GM21576 (cell line): ENCODE measurements at regions not wholly inside any gene's neighbourhood (a gene's known extent, or its start where the extent isn't known, plus 50 kb on each side); places are given as distances from the start of the nearest gene placed in this dataset.
"Not testable (repeated sequence)": the region's sequence is repeated elsewhere in the genome, so short reads cannot be mapped to it uniquely, and the experiment has no call there.

Experiments used
- ATAC-seq: cut with Tn5 transposase; IDR thresholded peaks from one replicate; pipeline ENCODE4 v1.9.1; 2021; ENCODE audit warnings: mild to moderate bottlenecking, moderate library complexity; ENCODE audit not compliant: unreplicated experiment

GRCh38 chr6:80946402-80946801 lies 806.1 kb downstream of the TENT5A start:
- no peak for ATAC-seq

- no peak for ATAC-seq
Measured at GRCh38 chr6:80942911-80943310, 809.6 kb downstream of the TENT5A start.

DNA sequence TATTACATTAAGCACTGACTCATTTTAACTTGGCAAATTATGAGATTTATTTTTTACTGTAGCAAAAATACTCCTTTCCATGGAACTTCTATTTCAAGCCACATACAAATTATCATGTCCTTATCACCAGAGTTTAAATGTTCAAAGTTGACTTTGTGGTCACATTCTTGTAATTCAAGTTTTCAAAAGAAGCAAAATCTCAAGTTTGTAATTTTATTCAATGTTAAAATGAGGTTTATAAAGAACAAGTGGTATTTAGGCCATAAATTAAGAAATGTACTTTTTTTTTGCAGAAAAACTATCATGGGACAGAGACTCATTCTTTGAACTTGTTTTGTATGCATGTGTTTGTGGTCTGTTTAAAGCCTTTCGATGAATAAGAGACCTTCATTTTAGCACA lies 811.5 kb downstream of the TENT5A start:
- no peak for ATAC-seq

DNA sequence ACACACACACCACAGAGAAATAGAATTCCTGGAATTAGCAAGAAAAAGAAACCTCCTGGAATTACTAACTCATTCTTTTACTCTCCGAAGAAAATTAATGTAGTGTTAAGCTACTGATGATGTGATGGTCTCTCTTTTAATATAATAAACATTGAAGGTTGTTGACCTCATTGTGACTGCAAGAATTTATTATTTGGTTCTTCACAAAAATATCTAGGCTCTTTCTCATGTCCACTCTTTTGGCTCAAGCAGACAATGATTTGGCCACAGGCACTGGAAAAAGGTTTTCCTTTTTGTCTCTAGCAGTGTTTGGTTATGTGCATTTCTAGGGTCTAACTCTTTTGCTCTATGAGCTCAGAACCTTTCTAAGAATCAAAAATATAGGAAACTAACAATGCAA lies 811.9 kb downstream of the TENT5A start:
- ATAC-seq, result no peak

GRCh38 chr6:80939898-80940297 lies 812.6 kb downstream of the TENT5A start:
- ATAC-seq, result no peak

- no peak for ATAC-seq
Measured at GRCh38 chr6:80939480-80939879, 813.0 kb downstream of the TENT5A start.

- no peak for ATAC-seq
Measured at GRCh38 chr6:80938131-80938530, 814.4 kb downstream of the TENT5A start.

DNA sequence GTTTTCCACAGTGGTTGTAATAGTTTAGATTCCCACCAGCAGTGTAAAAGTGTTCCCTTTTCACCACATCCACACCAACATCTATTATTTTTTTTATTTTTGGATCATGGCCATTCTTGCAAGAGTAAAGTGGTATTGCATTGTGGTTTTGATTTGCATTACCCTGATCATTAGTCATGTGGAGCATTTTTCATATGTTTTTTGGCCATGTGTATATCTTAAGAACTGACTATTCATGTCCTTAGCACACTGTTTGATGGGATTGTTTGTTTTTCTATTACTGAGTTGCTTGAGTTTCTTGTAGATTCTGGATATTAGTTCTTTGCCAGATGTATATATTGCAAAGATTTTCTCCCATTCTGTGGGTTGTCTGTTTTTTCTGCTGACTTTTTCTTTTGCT lies 820.1 kb downstream of the TENT5A start:
- no peak for ATAC-seq

GRCh38 chr6:80930376-80930775 lies 822.1 kb downstream of the TENT5A start:
- ATAC-seq, result no peak

- ATAC-seq, result no peak
Measured at GRCh38 chr6:80923816-80924215, 817.3 kb downstream of the BCKDHB start.

GRCh38 chr6:80922916-80923455 lies 816.5 kb downstream of the BCKDHB start:
- ATAC-seq, result no peak

- ATAC-seq, result no peak
Measured at GRCh38 chr6:80921861-80922460, 815.5 kb downstream of the BCKDHB start.

GRCh38 chr6:80907831-80908230 lies 801.4 kb downstream of the BCKDHB start:
- no peak for ATAC-seq

DNA sequence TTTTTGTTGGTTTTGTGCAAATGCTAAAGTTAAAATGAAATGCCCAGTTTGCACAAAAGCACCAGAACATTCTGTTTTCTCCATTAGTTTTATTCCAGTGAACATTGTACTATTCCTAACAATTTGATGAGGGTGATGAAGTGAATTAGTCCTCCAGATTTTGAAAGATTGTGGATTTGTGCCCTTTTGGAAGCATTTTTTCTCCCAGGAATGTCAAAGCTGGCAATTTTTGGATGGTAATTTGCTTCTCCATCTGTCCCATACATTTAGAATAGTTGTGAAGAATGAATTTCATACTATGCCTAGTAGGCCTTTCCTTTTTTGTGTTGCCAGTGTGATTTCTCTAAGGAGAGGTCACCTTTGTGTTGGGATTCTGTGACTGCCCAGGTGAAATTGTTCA lies 797.2 kb downstream of the BCKDHB start:
- ATAC-seq, result no peak

DNA sequence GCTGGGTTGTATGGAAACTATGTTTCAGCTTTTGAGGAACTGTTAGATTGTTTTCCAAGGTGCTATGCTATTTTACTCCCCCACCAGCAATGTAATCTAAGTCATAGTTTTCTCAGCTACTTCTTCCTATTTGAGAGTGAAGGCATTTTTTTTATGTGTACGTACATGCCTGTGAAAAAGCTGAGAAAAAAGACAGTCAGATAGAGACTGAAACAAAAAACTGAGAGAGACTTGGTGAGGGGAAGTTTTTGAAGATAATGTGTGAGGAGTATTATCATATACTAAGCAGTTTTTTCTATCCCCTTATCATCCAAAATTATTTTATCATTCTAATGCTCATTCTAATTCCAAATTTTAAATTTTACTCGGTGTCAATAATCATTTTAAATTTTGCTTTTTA lies 780.0 kb downstream of the BCKDHB start:
- no peak for ATAC-seq

DNA sequence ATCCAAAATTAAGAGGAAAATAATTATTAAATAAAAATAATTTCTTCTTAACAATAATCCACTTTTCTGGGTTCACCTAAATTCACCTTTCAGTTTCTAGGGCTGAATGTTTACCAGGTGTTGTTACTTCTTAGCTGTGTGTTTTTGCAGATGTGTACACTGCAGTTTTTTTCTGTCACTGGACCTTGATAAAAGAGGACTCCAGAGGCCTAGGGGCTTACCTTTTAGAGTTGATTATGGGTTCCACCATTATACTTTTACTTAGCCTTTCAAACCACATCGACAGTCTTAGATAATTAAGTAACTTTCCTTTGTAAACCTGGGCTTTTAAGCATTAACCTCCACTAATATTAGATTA lies 766.5 kb downstream of the BCKDHB start:
- no peak for ATAC-seq

DNA sequence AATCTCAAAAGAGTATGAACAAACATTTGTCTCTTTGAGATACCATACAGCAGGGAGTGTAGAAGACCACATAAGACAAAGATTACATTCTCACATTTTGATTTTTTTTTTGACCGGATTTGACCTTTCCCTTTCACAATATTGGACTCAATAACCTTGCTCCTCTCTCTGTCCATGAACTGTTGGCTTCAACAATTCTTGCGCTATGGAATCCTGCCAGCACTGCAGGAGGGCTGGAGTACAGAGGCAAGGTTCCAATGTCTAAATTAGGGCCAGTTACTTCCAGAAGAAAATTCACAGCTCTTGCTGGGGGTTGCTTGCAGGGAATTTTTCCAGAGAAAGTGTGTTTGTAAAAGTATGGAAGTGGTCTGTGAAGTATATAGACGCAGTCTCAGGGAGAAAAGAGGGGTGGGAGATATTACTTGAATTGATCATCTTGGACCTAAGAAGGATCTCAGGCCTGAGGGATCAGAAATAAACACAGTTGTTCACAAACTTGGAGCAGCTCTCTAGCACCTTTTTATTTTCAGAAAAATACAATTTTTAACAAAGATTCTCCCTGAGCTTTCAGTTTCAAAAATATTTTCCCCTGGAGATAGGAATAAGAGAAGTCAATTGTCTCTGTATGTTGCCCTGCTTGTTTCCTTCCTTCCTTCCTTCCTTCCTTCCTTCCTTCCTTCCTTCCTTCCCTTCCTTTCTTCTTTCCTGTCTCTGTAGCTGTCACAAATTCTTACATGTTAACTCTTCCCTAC lies 765.9 kb downstream of the BCKDHB start:
- no peak for ATAC-seq

DNA sequence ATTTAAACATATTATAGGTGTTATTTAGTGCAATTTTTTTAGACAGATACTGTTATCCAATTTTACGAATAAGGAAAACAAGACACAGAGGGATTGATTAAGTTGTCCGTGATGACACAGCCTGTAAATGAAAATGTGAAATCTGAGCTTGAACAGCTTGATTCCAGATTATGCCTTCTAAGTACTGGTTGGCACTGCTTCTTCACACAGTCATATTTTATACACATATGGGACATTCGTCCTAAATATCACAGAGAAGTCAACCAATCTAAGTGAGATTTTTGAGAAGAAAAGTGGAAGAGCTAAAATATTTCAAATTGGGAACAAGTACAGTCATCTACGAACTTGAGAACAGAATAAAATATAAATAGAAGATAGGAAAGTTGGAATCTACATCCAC lies 756.3 kb downstream of the BCKDHB start:
- no peak for ATAC-seq

GRCh38 chr6:80860107-80860506 lies 753.6 kb downstream of the BCKDHB start:
- ATAC-seq, result no peak

DNA sequence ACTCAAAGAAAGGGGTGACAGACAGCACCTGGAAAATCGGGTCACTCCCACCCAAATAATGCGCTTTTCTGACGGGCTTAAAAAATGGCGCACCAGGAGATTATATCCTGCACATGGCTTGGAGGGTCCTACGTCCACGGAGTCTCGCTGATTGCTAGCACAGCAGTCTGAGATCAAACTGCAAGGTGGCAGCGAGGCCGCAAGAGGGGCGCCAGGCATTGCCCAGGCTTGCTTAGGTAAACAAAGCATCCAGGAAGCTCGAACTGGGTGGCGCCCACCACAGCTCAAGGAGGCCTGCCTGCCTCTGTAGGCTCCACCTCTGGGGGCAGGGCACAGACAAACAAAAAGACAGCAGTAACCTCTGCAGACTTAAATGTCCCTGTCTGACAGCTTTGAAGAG lies 741.5 kb downstream of the BCKDHB start:
- ATAC-seq, result not testable (repeated sequence)

DNA sequence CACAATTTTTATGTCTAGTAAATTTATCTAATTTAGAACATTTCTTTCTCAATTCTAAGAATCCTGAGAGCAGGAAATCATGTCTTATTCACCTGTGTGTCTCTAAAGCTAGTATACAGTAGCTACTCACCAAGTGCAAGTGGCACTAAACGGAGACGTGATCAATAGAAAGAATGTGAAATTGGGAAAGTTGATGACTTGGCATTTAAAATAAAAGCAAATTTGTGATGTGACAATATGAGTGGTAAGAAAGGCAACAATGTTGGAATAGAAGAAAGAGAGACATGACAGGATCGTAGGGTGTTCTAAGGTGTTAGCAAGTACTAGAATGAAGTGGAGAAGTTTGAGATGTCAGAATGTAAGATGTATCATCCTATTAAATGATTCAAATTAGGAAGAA lies 725.9 kb downstream of the BCKDHB start:
- no peak for ATAC-seq

- ATAC-seq, result no peak
Measured at GRCh38 chr6:80793411-80793810, 686.9 kb downstream of the BCKDHB start.

- ATAC-seq, result no peak
Measured at GRCh38 chr6:80792151-80792550, 685.7 kb downstream of the BCKDHB start.
